GM12873 (cell line): ENCODE measurements at regions not wholly inside any gene's neighbourhood (a gene's known extent, or its start where the extent isn't known, plus 50 kb on each side); places are given as distances from the start of the nearest gene placed in this dataset.
A peak's percentile ranks its signal among the peaks of the same experiment; 100 is the strongest.

Experiments used
- CTCF ChIP-seq: IDR thresholded peaks from 2 replicates; pipeline ENCODE4 v1.5.1; 2012; ENCODE audit warnings: low read depth, mild to moderate bottlenecking, moderate library complexity, low read length, control low read depth; ENCODE audit not compliant: insufficient read depth; ENCODE audit errors: missing control alignments

- TF ChIP-seq CTCF, result no peak
These were observed 661.8 kb upstream of the RGMB start for GRCh38 chr5:98111686-98112085.

- TF ChIP-seq CTCF, result peak; percentile 19
These were observed 652.2 kb upstream of the RGMB start for GRCh38 chr5:98121036-98121936.

GRCh38 chr5:98128271-98128670 is 645.2 kb upstream of the RGMB start:
- no peak for TF ChIP-seq CTCF

GRCh38 chr5:98128846-98129245 is 644.6 kb upstream of the RGMB start:
- TF ChIP-seq CTCF, result no peak

GRCh38 chr5:98130261-98131035 is 643.0 kb upstream of the RGMB start:
- TF ChIP-seq CTCF, result no peak

GRCh38 chr5:98144116-98144515 is 629.3 kb upstream of the RGMB start:
- no peak for TF ChIP-seq CTCF

- no peak for TF ChIP-seq CTCF
These were observed 628.8 kb upstream of the RGMB start for GRCh38 chr5:98144710-98145109.
